ENCODE measurements at regions not wholly inside any gene's neighbourhood (a gene's known extent, or its start where the extent isn't known, plus 50 kb on each side); places are given as distances from the start of the nearest gene placed in this dataset.

DNA sequence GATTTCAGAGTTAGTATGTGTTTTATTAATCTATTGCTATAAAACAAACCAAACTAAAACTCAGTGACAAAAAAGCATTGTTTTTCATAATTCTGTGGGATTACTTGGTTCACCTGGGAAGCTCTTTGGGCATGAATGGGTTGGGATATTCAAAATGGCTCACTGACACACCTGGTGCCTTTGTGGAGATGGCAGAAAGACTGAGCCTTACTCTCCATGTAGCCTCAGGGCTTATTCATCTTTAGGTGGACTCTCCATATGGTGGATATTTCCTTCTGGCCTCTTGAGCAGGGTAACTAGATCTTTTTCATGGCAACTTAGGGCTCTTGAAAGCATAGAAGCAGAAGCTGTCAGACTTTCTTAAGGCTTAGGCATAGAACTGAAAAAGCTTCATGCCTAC, 1102.8 kb upstream of the SEL1L start:
- H3K4me3 ChIP-seq, result no peak overlapping the region
- TF ChIP-seq, protein P1, sequence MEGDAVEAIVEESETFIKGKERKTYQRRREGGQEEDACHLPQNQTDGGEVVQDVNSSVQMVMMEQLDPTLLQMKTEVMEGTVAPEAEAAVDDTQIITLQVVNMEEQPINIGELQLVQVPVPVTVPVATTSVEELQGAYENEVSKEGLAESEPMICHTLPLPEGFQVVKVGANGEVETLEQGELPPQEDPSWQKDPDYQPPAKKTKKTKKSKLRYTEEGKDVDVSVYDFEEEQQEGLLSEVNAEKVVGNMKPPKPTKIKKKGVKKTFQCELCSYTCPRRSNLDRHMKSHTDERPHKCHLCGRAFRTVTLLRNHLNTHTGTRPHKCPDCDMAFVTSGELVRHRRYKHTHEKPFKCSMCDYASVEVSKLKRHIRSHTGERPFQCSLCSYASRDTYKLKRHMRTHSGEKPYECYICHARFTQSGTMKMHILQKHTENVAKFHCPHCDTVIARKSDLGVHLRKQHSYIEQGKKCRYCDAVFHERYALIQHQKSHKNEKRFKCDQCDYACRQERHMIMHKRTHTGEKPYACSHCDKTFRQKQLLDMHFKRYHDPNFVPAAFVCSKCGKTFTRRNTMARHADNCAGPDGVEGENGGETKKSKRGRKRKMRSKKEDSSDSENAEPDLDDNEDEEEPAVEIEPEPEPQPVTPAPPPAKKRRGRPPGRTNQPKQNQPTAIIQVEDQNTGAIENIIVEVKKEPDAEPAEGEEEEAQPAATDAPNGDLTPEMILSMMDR (IDR thresholded peaks at IDR 0.05), result no peak
- H3K9me3 ChIP-seq, result no peaks in the 10 kb centered on the region
- no peaks in the 10 kb centered on the region for H3K27me3 ChIP-seq
- DNase-seq (no peak), ATAC-seq (no peak)
- intact Hi-C loops (cut with DNase I), result no loop called here
- H3K4me1 ChIP-seq, result no peaks in the 10 kb centered on the region
- H3K27ac ChIP-seq, result no peak overlapping the region
- H3K36me3 ChIP-seq, result no peaks in the 10 kb centered on the region

DNA sequence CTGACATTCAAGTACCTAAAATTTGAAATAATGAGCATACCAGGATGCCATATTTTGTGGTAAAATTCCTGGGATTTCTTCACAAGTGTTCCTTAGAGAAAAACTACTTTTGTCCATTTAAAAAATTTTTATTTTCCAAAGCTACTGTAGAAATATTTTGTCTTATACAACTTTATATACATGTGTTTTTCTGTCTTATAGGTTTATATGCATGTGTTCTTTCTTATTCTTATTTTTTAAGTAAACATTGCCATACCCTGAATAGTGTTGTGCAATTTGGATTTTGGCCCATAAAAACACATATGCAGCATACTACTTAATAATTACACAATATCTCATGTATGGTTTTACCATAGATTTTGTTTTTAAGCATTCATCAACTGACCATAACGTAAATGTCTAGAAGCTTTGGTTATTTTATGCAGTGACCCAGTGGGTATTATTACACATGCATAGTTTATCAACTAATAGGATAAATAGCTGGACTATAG, 1107.4 kb upstream of the SEL1L start:
- no peak overlapping the region for H3K27ac ChIP-seq
- H3K4me1 ChIP-seq, result no peaks in the 10 kb centered on the region
- H3K4me3 ChIP-seq, result no peak overlapping the region
- H3K9me3 ChIP-seq, result no peaks in the 10 kb centered on the region
- H3K27me3 ChIP-seq, result no peaks in the 10 kb centered on the region
- intact Hi-C loops (cut with DNase I), result no loop called here
- H3K36me3 ChIP-seq, result no peaks in the 10 kb centered on the region
- DNase-seq (no peak), ATAC-seq (no peak)
- TF ChIP-seq, protein P1 (IDR thresholded peaks at IDR 0.05), result no peak

DNA sequence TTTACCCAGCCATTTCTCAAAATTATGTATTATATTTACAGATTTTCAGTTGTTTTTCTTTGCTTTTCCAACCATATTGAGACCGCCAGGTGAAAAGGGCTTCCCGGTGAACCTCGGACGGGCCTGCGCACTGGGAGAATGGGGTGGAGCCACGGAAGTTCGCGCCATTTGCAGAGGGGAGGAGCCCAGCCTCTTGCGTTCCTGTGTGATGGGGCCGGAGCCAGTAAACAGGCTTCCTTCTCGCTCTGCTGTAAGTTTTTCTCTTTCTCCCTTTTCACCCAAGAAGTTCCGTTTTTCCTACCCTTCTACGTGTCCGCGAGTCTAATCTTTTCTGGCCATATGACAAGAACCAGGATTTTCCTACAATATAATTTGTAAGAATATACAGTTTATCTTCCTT, 1108.8 kb upstream of the SEL1L start:
- TF ChIP-seq, protein P1 (IDR thresholded peaks at IDR 0.05), result no peak
- DNase-seq (peak; percentile 68), ATAC-seq (peak; percentile 68)

DNA sequence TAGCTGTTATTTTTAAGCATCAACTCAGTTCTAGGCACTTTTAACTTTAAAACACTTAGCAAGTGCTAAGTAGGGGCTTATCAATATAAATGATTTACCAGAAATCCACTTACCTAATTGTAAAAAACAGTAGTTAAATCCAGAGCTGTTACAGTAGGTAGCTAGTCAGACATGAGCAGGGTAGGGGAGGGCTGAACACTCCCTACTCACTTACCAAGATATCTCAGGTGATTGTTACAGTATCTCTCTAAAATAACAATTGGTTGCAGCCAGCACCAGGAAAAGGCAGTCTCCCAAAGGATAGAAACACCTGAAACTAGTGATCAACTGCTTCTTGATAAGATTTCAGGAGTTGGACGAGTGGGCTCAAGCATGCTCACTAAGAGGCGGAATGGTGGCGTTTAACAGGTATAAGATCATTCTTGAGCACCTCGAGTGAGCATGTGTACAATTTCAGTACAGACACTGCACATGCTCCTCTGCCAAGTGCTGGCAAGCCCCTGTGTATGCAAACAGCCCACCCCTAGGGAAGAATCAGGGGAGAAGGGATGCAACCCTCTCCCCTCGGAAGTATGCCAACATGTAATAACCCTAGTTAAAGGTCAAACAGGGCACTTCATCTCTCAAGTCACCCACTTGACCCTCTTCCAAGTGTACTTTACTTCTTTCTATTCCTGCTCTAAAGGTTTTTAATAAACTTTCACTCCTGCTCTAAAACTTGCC, 1113.6 kb upstream of the SEL1L start:
- TF ChIP-seq, protein P1 (IDR thresholded peaks at IDR 0.05), result no peak
- Histone ChIP-seq H3K4me1 (no peaks in the 10 kb centered on the region), H3K27me3 (no peaks in the 10 kb centered on the region), H3K36me3 (no peaks in the 10 kb centered on the region), H3K9me3 (no peaks in the 10 kb centered on the region), H3K4me3 (no peak overlapping the region), H3K27ac (no peak overlapping the region)
- ATAC-seq, result peak; percentile 50
- intact Hi-C loops (cut with DNase I), result no loop called here
- DNase-seq, result no peak

More for the DNA sequence above, 1108.8 kb upstream of the SEL1L start:
- Histone ChIP-seq H3K4me1 (no peaks in the 10 kb centered on the region), H3K9me3 (no peaks in the 10 kb centered on the region), H3K36me3 (no peaks in the 10 kb centered on the region), H3K27ac (no peak overlapping the region), H3K4me3 (peak overlapping the region; percentile 4), H3K27me3 (no peaks in the 10 kb centered on the region)
- intact Hi-C loops (cut with DNase I), result no loop called here

DNA sequence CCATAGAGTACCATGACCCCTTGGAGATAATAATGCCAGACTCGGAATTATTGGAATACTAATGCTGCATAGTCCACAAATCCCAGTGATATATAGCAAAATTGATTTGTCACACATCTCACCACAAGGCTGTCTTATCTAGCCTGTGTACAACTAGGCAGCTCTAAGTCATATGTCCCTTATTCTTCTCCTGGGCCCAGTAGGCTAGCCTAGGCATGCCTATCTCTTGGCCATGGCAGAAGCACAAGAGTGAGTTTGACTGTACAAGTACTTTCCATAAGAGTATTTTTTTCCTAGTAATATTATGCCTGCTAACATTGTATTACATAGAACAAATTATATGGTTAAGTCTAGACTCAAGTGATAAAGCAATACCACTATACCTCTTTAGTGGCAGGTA, 1122.1 kb upstream of the SEL1L start:
- ATAC-seq (no peak), DNase-seq (no peak)
- Histone ChIP-seq H3K27me3 (no peaks in the 10 kb centered on the region), H3K27ac (no peak overlapping the region), H3K36me3 (no peaks in the 10 kb centered on the region), H3K4me1 (no peaks in the 10 kb centered on the region), H3K9me3 (no peaks in the 10 kb centered on the region), H3K4me3 (no peak overlapping the region)
- TF ChIP-seq, protein P1 (IDR thresholded peaks at IDR 0.05), result no peak
- intact Hi-C loops (cut with DNase I), result no loop called here
